ENCODE measurements at regions not wholly inside any gene's neighbourhood (a gene's known extent, or its start where the extent isn't known, plus 50 kb on each side); places are given as distances from the start of the nearest gene placed in this dataset.

- Histone ChIP-seq H3K79me2 (ENCODE audit: insufficient read depth, low read length) (no peaks in the 10 kb centered on the region), H3F3A (ENCODE audit: insufficient read depth, low read length) (no peaks in the 10 kb centered on the region)
Measured at GRCh38 chr4:103778221-103778620, 58.4 kb upstream of the TACR3 start.

GRCh38 chr4:103774326-103774825 lies 54.6 kb upstream of the TACR3 start:
- Histone ChIP-seq H3K36me3 (ENCODE audit: insufficient read depth, low read length) (no peaks in the 10 kb centered on the region), H3K9me3 (ENCODE audit: low read length) (no peaks in the 10 kb centered on the region), H3K9ac (ENCODE audit: low read length) (no peak overlapping the region), H3K79me2 (ENCODE audit: insufficient read depth, low read length) (no peaks in the 10 kb centered on the region), H3K4me1 (ENCODE audit: insufficient read depth, low read length, severe bottlenecking) (no peaks in the 10 kb centered on the region), H4K20me1 (ENCODE audit: insufficient read depth, low read length) (no peaks in the 10 kb centered on the region), H3K4me3 (ENCODE audit: low read depth, low read length, poor library complexity, severe bottlenecking) (no peak overlapping the region), H3K27ac (ENCODE audit: low read depth, low read length, poor library complexity, severe bottlenecking) (no peak overlapping the region), H3K9me2 (ENCODE audit: low read depth, low read length) (no peaks in the 10 kb centered on the region), H2AFZ (ENCODE audit: low read length) (no peak overlapping the region), H3F3A (ENCODE audit: insufficient read depth, low read length) (no peaks in the 10 kb centered on the region), H3K4me2 (ENCODE audit: low read length) (no peak overlapping the region), H3K27me3 (ENCODE audit: insufficient read depth, low read length) (no peaks in the 10 kb centered on the region)
- TF ChIP-seq EZH2 (IDR thresholded peaks at IDR 0.05; ENCODE audit: borderline replicate concordance, low read length) = no peak
- TF ChIP-seq, protein P1, sequence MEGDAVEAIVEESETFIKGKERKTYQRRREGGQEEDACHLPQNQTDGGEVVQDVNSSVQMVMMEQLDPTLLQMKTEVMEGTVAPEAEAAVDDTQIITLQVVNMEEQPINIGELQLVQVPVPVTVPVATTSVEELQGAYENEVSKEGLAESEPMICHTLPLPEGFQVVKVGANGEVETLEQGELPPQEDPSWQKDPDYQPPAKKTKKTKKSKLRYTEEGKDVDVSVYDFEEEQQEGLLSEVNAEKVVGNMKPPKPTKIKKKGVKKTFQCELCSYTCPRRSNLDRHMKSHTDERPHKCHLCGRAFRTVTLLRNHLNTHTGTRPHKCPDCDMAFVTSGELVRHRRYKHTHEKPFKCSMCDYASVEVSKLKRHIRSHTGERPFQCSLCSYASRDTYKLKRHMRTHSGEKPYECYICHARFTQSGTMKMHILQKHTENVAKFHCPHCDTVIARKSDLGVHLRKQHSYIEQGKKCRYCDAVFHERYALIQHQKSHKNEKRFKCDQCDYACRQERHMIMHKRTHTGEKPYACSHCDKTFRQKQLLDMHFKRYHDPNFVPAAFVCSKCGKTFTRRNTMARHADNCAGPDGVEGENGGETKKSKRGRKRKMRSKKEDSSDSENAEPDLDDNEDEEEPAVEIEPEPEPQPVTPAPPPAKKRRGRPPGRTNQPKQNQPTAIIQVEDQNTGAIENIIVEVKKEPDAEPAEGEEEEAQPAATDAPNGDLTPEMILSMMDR (IDR thresholded peaks at IDR 0.05; ENCODE audit: low read length) = no peak

More at GRCh38 chr4:103778221-103778620, 58.4 kb upstream of the TACR3 start:
- H3K4me2 ChIP-seq (ENCODE audit: low read length) = no peak overlapping the region
- H3K36me3 ChIP-seq (ENCODE audit: insufficient read depth, low read length) = no peaks in the 10 kb centered on the region
- H4K20me1 ChIP-seq (ENCODE audit: insufficient read depth, low read length) = no peaks in the 10 kb centered on the region
- no peaks in the 10 kb centered on the region for H3K27me3 ChIP-seq (ENCODE audit: insufficient read depth, low read length)
- H3K4me3 ChIP-seq (ENCODE audit: low read depth, low read length, poor library complexity, severe bottlenecking) = no peak overlapping the region
- no peaks in the 10 kb centered on the region for H3K4me1 ChIP-seq (ENCODE audit: insufficient read depth, low read length, severe bottlenecking)
- no peak overlapping the region for H3K27ac ChIP-seq (ENCODE audit: low read depth, low read length, poor library complexity, severe bottlenecking)
- no peak overlapping the region for H2AFZ ChIP-seq (ENCODE audit: low read length)
- no peaks in the 10 kb centered on the region for H3K9me2 ChIP-seq (ENCODE audit: low read depth, low read length)
- H3K9ac ChIP-seq (ENCODE audit: low read length) = no peak overlapping the region
- H3K9me3 ChIP-seq (ENCODE audit: low read length) = no peaks in the 10 kb centered on the region
- no peak for TF ChIP-seq EZH2 (IDR thresholded peaks at IDR 0.05; ENCODE audit: borderline replicate concordance, low read length)
- TF ChIP-seq, protein P1 (IDR thresholded peaks at IDR 0.05; ENCODE audit: low read length) = no peak

DNA sequence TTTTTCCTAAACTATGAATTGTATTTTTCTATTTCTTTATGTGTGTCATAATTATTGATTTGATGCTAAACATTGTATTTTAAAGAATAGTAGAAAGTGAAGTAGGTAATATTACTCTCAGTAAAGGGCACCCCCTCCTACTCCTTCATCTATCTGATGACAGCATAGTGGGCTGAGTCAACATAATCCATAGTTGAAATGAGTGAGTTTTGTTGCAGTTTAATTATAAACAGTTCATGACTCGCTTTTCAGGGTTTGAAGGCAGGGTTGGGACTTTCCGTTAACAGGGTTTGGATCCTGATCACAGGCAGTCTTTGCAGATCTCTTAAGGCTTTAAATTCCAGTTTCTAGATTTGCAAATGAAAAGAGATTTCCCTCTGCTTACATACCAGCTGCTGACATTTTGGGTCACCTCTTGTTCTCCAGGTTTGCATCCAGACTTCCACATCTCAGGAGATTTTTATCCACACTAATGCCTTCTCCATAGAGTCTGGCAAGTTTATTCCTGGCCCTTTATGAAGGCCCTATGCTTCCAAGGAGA lies 54.0 kb upstream of the TACR3 start:
- H3K4me1 ChIP-seq (ENCODE audit: insufficient read depth, low read length, severe bottlenecking) = no peaks in the 10 kb centered on the region
- H3K4me2 ChIP-seq (ENCODE audit: low read length) = no peak overlapping the region
- H3K27ac ChIP-seq (ENCODE audit: low read depth, low read length, poor library complexity, severe bottlenecking) = no peak overlapping the region
- H3K9ac ChIP-seq (ENCODE audit: low read length) = no peak overlapping the region
- H3K36me3 ChIP-seq (ENCODE audit: insufficient read depth, low read length) = no peaks in the 10 kb centered on the region
- H3K9me2 ChIP-seq (ENCODE audit: low read depth, low read length) = no peaks in the 10 kb centered on the region
- no peaks in the 10 kb centered on the region for H3K9me3 ChIP-seq (ENCODE audit: low read length)
- no peak overlapping the region for H3K4me3 ChIP-seq (ENCODE audit: low read depth, low read length, poor library complexity, severe bottlenecking)
- H3F3A ChIP-seq (ENCODE audit: insufficient read depth, low read length) = no peaks in the 10 kb centered on the region
- no peaks in the 10 kb centered on the region for H4K20me1 ChIP-seq (ENCODE audit: insufficient read depth, low read length)
- no peak overlapping the region for H2AFZ ChIP-seq (ENCODE audit: low read length)
- H3K79me2 ChIP-seq (ENCODE audit: insufficient read depth, low read length) = no peaks in the 10 kb centered on the region
- H3K27me3 ChIP-seq (ENCODE audit: insufficient read depth, low read length) = no peaks in the 10 kb centered on the region
- TF ChIP-seq, protein P1 (IDR thresholded peaks at IDR 0.05; ENCODE audit: low read length) = no peak
- no peak for TF ChIP-seq EZH2 (IDR thresholded peaks at IDR 0.05; ENCODE audit: borderline replicate concordance, low read length)

Measured in OCI-LY1 (cell line).